C1 segment of cervical spinal cord (tissue), 14 donors: ENCODE measurements at regions not wholly inside any gene's neighbourhood (a gene's known extent, or its start where the extent isn't known, plus 50 kb on each side); places are given as distances from the start of the nearest gene placed in this dataset.

ENCODE experiments used
- DNase-seq, 14 donors: peaks; one replicate each; lab custom pipeline; 2025; lab: John Stamatoyannopoulos, UW

- DNase-seq: no peak
These were observed 216.8 kb upstream of the DTNBP1 start for GRCh38 chr6:15879371-15880261.

GRCh38 chr6:15877231-15877630, 214.4 kb upstream of the DTNBP1 start:
- no peak for DNase-seq

DNA sequence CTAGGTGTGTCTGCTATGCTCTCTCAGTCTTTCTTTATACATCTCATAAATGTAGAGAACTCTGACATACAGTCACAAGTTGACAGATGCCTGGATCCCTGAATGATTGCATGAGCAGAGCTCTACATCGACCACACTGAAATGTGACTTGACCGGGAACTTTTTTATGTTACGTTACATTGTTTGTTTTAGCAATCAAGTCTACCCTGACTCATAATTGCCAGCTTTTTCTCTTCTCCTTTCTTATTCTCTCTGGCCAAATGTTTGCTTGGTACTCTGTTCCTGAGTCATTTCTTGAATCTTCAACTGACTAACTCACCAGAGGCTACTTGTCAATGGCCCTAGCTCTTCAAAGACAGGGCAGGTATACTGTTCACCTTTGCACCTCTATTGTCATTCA, 213.6 kb upstream of the DTNBP1 start:
- DNase-seq: no peak

DNA sequence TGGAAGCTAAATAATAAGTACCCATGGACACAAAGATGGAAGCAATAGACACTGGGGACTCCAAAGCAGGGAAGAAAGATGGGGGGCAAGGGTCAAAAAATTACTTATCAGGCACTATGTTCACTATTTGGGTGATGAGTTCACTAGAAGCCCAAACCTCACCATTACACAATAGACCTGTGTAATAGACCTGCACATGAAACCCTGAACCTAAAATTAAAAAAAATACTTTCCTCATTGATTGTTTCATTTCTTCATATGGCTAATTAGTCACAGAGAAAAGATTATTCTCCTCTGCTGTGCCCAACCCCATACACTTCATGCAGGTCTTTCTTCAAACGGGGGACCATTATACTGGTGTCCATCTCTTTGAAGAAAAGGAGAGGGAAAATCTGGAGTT, 213.0 kb upstream of the DTNBP1 start:
- no peak for DNase-seq

- DNase-seq: no peak
These were observed 212.0 kb upstream of the DTNBP1 start for GRCh38 chr6:15874821-15875220.

GRCh38 chr6:15874326-15874725, 211.5 kb upstream of the DTNBP1 start:
- DNase-seq: no peak

DNA sequence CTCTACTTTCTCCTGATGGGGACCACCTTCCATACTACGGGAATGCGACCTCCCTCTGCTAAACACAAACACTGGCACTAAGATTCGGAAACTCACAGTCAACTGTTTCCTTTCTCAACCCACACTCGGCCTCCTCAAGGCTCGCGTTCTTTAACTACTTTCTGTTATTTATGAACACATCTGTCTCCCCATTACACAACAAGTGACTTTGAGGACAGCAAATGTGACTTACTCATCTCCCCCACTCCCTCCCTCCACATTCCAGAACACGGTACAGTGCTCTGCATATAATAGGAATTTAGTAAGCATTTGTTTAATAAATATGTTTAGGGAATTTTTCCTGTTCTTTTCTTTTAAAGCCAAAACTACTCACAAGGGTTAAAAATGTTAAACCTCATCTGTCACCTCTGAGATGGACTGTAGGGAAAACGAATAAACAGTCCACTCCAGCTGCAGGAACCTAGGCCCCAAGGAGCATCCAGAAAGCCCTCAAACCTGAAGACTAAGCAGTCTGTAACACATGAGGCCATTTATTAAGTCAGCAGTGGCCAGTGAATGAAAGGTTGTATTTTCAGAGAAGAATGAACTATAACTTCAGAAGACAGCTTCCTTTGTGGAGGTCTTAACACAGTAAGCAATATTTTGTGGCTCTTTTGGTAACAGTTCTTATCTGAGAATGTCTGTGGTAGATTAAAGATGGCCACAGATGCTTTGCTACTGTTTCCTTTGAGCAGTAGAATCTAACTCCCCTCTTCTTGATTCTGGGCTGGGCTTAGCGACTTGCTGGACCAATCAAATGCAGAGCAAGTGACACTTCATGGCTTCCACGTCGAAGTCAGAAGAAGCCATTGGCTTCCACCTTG, 209.6 kb upstream of the DTNBP1 start:
- DNase-seq: no peak

DNA sequence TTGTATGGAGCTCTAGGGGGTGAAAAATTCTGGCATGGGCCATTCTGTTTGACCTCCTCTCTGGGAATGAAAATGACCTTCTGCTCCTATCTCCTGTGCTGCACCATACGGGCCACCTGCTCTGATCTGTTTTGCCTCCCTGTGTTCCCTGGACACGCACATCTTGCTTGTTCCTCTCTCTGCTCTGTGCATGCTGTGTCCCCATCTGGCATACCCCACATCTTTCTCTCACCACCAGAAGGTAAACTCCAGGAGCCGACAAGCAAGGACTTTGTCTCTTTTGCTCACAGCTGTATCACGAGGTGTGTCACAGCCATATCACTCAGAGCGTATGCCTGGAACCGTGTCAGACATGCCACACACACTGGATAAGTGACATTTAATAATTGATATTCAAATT, 208.4 kb upstream of the DTNBP1 start:
- DNase-seq: peak in 1 of 14 donors; percentile 79

DNA sequence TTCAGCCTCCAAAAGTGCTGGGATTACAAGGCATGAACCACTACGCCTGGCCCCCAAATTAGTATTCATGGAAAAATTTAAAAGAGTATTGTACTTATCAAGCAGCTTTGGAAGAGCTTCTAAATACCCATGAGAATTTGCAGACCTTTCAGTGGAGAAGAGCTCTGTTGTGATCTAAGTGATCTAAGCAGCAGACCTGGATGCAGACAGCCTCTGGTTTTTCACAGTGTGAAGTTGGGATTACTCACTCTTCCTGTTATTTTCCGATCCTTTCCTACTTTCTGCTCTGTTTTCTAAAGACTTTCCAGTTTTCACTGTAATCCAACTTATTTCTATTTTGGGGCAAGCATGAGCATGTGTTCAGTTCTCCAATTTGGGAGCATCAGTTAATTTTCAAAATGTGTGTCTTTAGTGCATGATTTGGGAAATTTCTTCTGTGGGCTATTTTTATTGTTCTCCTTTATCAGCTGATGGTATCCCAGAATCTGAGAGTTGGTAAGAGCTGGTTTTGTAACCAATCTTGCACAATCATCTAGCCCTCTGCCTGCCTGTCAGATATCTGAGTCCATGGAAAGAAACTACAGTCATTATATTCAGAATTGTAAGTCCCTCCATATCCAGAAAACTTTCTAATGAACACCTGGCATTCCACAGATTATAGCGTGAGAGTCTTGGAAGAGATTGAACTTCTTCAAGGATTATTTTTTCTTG, 207.7 kb upstream of the DTNBP1 start:
- no peak for DNase-seq

DNA sequence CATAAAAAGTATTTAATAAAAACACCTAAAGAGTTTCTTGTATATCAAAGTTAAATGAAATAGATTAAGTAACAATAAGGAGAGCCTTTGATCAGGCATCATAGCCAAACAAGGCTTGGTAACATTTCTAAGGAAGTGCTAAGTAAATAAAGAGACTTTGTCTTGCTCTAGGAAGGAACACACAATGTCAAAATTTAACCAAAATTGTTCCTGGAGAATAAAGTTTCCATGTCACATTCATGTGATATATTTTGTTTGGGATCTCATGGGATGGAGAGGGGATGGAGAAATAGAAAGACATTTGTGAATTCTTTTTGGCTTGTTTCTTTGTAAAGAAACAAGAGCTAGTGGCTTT, 201.9 kb upstream of the DTNBP1 start:
- DNase-seq: no peak

DNA sequence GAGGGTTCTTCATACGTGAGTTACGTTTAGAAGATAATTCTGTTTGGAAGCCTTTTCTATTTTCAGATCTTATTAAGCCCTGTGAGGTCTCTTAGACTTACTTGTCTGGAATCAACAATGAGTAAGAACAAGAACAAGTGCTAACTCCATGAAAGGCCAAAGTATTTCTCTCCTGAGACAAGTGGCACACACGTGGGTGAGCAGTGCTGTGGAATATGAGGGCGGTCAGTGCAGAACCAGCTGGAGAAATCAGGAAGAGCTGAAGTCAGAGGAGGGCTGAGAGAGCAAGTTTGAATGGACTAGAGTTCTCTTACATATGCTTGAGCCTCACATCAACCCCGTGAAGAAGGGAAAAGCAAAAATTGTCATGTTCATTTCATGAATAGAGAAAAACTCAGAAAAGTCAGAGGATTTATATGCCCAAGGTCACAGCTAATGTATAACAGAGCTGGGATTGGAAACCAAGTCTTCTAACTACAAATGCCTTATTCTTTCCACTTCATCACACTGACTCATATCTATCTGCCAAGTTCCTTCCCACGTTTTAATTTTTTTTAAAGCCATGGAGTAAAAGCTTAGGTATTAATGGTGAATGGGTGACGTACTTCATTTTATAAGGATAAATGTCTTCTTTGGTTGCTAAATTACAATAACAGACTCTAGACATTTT, 201.3 kb upstream of the DTNBP1 start:
- DNase-seq: no peak

DNA sequence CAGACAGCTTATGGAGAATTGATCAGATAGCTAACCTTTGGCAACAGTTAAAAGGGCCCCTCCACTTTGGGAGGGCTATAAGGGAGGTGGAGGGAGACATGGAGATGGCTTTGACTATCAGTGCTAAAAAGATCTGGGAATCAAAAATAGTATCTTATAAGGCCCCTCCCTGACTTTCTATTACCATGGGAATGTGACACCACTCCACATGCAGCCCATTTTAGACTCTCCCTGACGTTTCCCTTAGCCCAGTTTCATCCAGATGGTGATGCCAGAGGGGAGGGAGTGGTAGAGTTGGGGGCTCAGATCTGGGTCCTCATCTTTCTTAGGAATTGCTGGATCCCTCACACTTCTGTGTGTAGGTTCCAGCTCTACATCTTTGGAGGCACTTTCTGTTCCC, 200.0 kb upstream of the DTNBP1 start:
- no peak for DNase-seq

- DNase-seq: peak in 1 of 14 donors; percentile 72
These were observed 198.7 kb upstream of the DTNBP1 start for GRCh38 chr6:15861486-15861885.

GRCh38 chr6:15854826-15855710, 192.2 kb upstream of the DTNBP1 start:
- no peak for DNase-seq

DNA sequence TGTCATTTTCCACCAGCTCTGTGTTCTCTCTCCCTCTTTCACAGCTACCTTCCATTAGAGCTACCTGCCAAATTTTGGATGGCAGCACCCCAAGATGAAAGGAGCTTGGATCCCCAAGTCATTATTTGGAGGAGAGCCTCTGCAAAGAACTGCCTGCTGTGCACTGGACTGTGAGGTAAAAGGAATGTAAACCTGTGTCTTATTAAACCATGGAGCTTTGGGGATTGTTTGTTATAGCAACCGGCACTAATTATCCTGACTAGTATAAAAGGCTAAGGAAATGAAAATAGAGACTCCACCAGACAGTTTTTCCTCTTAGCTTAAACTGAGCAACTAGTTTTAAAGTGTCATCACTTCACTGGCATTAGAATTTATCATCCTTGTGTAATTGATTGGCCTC, 191.6 kb upstream of the DTNBP1 start:
- no peak for DNase-seq

DNA sequence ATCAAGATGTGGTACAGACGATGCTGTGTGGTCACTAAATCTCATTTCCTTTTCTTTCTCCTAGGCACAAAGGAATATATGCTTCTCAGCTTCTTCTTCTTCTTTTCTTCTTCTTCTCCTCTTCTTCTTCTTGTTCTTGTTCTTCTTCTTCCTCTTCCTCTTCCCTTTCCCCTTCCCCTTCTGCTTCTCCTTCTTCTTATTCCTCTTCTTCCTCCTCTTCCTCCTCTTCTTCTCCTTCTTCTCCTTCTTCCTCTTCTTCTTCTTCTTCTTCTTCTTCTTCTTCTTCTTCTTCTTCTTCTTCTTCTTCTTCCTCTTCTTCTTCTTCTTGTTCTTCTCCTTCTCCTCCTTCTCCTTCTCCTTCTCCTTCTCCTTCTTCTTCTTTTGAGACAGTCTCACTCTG, 190.4 kb upstream of the DTNBP1 start:
- DNase-seq: no peak

DNA sequence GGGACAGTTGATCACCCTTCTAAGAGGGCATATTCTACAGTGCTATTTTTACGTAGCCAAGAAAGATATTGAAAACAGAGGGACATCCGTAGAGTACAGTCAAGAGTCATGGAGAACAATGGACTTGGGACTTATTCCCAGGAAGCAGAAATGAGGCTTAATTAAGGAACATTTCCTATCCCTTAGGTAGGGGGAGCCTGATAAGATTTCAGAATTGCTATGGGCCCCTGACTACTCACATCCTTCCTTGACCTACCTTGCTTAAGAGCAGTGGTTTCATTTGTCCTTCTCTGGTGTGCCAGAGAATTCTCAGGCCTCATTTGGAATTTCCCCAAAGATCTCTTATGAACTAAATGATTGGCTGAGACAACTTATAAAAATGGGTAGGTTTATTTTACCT, 189.5 kb upstream of the DTNBP1 start:
- no peak for DNase-seq

DNA sequence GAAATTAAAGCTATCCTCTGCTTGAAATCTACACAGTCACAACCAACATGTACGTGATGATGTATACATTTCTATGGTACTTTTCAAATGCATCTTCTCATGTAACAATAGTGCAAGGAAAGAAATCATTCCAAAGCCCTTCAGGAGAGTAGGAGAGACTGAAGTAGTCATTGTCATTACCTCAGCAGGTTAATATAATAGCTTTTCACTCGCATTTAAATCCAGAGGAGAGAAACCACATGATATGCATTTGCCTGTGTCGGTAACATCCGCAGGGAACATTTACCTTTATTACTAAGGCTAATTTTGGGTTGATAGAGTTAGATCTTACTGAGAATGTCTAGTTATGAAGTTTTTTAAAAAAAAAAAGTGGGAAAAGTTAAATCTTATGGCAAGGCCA, 186.6 kb upstream of the DTNBP1 start:
- no peak for DNase-seq

GRCh38 chr6:15845492-15845891, 182.7 kb upstream of the DTNBP1 start:
- DNase-seq: no peak

DNA sequence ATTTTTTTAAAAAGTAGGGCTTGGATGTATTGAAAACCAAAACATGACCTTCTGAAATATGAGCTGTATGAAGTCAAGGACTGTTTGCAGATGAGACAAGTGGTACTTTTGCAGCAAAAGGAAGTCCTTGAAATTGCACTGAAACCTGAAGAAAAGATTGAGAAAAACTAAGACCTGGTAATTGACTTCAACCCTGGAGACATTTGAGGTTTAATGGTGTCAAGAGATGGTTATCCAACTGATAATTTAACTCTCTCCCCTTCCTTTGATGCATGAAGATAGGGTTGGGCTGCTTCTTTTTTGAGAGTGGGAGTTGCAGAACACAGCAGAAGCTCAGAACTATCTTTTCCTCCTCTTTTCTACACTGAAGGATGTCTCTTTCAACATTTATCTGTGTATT, 180.9 kb upstream of the DTNBP1 start:
- no peak for DNase-seq

GRCh38 chr6:15843226-15843625, 180.4 kb upstream of the DTNBP1 start:
- no peak for DNase-seq
